Cardiac muscle cell (in vitro differentiated cells and primary cell): ENCODE measurements at regions not wholly inside any gene's neighbourhood (a gene's known extent, or its start where the extent isn't known, plus 50 kb on each side); places are given as distances from the start of the nearest gene placed in this dataset.

Experiments
- DNase-seq, 2 donors: peaks; one replicate each; pipeline versions ENCODE4 v3.0.0 to v3.0.0-alpha.2; 2010 to 2017; ENCODE audit warnings: low read depth in 1 of 2, low spot score in 1 of 2
- H3K27ac ChIP-seq: fragments of 200-600 bp; sonication (generic); 2 replicates; pipeline ENCODE4 v1.5.1; 2016
- H3K27me3 ChIP-seq: fragments of 200-600 bp; sonication (generic); 2 replicates; pipeline ENCODE4 v1.6.0; 2016; ENCODE audit warnings: control low read depth
- H3K36me3 ChIP-seq: fragments of 200-600 bp; sonication (generic); 2 replicates; pipeline ENCODE4 v1.5.1; 2016; ENCODE audit warnings: control low read depth
- H3K4me1 ChIP-seq: fragments of 200-600 bp; sonication (generic); 2 replicates; pipeline ENCODE4 v1.8.1; 2017; ENCODE audit warnings: low read depth, mild to moderate bottlenecking, mixed run types
- H3K4me3 ChIP-seq: fragments of 200-600 bp; sonication (generic); 2 replicates; pipeline ENCODE4 v1.5.1; 2016; ENCODE audit warnings: mild to moderate bottlenecking
- H3K9me3 ChIP-seq: fragments of 200-600 bp; sonication (generic); 2 replicates; pipeline ENCODE4 v1.5.1; 2017; ENCODE audit warnings: low read depth, mild to moderate bottlenecking, control low read depth
- TF ChIP-seq, protein P1 (sequence below): IDR thresholded peaks from 2 replicates; pipeline ENCODE4 v1.5.1; 2012; ENCODE audit warnings: low read depth, mild to moderate bottlenecking, low read length

DNA sequence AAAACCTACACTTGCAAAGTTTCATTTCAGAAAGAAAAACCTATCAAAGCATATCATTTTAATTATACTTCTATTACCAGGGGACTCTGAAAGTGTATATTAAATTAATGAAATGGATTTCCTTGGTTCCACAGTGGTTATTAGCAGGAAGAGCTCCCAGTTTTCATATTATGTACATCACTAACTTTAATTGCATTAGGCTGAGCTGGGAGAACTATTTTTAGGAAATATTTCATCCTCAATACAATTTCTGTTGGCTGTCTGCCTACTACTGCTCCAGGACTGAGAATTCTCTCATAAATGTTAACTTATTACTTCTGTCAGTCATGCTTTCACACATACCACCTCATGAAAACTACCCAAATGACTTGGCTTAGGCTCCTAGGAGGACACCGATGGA lies 301.4 kb downstream of the CMPK2 start:
- no peaks in the 10 kb centered on the region for H3K36me3 ChIP-seq
- H3K27ac ChIP-seq, result no peak overlapping the region
- TF ChIP-seq, protein P1, sequence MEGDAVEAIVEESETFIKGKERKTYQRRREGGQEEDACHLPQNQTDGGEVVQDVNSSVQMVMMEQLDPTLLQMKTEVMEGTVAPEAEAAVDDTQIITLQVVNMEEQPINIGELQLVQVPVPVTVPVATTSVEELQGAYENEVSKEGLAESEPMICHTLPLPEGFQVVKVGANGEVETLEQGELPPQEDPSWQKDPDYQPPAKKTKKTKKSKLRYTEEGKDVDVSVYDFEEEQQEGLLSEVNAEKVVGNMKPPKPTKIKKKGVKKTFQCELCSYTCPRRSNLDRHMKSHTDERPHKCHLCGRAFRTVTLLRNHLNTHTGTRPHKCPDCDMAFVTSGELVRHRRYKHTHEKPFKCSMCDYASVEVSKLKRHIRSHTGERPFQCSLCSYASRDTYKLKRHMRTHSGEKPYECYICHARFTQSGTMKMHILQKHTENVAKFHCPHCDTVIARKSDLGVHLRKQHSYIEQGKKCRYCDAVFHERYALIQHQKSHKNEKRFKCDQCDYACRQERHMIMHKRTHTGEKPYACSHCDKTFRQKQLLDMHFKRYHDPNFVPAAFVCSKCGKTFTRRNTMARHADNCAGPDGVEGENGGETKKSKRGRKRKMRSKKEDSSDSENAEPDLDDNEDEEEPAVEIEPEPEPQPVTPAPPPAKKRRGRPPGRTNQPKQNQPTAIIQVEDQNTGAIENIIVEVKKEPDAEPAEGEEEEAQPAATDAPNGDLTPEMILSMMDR, result no peak
- no peak for DNase-seq
- H3K4me1 ChIP-seq, result no peaks in the 10 kb centered on the region
- no peak overlapping the region for H3K4me3 ChIP-seq
- H3K9me3 ChIP-seq, result no peaks in the 10 kb centered on the region
- no peaks in the 10 kb centered on the region for H3K27me3 ChIP-seq

DNA sequence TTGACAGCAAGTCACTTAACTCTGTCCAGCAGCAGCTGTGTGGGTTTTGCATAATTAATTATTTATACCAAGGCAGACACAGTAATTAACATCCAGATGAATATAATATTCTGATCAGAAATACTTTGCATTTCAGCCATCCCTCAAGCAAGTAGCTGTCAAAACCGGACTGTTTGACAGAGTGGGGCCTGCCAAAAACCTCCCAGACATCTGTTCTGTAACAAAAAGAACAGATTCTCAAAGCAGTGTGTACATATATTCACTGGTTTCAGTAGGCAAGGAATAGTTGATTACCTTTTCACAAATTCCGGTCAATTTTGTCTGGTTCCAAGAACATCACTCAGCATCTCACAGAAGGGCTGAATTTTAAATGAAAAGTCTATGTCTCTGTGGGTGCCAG lies 291.6 kb downstream of the CMPK2 start:
- Histone ChIP-seq H3K4me1 (no peaks in the 10 kb centered on the region), H3K9me3 (no peaks in the 10 kb centered on the region), H3K27me3 (no peaks in the 10 kb centered on the region), H3K27ac (no peak overlapping the region), H3K36me3 (no peaks in the 10 kb centered on the region), H3K4me3 (no peak overlapping the region)
- DNase-seq, result no peak
- TF ChIP-seq, protein P1, result no peak

DNA sequence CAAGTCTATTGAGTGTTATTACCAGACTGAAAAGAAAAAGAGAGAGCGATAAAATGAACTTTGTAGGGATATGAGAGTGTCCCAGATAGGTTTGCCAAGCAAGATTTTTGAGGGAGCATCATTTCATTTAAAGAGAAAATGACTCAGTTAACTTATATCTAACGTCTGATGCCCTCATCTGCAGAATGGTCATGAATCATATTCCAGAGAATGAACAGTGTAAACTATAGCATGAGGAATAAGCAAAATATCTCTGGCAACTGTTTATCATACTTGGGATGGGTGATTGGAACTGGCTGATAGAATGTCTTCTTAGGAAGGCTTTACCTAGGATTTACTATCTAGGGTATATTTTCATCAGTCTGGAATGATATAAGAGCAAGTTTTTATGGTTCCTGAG lies 289.4 kb downstream of the CMPK2 start:
- H3K4me3 ChIP-seq, result no peak overlapping the region
- no peaks in the 10 kb centered on the region for H3K9me3 ChIP-seq
- H3K27ac ChIP-seq, result no peak overlapping the region
- TF ChIP-seq, protein P1, result no peak
- H3K4me1 ChIP-seq, result no peaks in the 10 kb centered on the region
- no peak for DNase-seq
- no peaks in the 10 kb centered on the region for H3K27me3 ChIP-seq
- no peaks in the 10 kb centered on the region for H3K36me3 ChIP-seq

GRCh38 chr2:6577960-6578359 lies 287.7 kb downstream of the CMPK2 start:
- H3K27ac ChIP-seq, result no peak overlapping the region

DNA sequence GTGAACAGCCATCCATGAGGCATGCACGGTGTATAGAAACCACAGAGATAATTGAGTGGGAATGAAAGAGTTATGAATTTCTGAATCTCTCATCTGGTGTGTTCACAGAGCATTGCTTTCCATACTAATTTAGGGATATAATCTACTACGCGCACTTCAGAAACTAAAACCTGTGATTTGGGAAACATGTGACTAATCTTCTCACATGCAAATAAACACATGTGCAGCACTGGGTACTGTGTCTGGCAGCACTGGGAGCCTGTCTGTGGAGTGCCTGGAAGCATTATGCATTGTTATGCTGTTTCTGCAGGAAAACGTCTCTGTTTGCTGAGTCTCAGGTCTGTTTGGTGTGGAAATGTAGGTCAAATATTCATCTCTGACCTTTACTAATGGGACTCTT lies 287.3 kb downstream of the CMPK2 start:
- H3K9me3 ChIP-seq, result no peaks in the 10 kb centered on the region
- no peaks in the 10 kb centered on the region for H3K4me1 ChIP-seq
- H3K27ac ChIP-seq, result no peak overlapping the region
- no peak for DNase-seq
- H3K27me3 ChIP-seq, result no peaks in the 10 kb centered on the region
- no peak overlapping the region for H3K4me3 ChIP-seq
- TF ChIP-seq, protein P1, result no peak
- H3K36me3 ChIP-seq, result no peaks in the 10 kb centered on the region

More at GRCh38 chr2:6577960-6578359, 287.7 kb downstream of the CMPK2 start:
- H3K36me3 ChIP-seq, result no peaks in the 10 kb centered on the region
- H3K27me3 ChIP-seq, result no peaks in the 10 kb centered on the region
- no peaks in the 10 kb centered on the region for H3K4me1 ChIP-seq
- no peaks in the 10 kb centered on the region for H3K9me3 ChIP-seq
- TF ChIP-seq, protein P1, result no peak
- no peak overlapping the region for H3K4me3 ChIP-seq
- no peak for DNase-seq

DNA sequence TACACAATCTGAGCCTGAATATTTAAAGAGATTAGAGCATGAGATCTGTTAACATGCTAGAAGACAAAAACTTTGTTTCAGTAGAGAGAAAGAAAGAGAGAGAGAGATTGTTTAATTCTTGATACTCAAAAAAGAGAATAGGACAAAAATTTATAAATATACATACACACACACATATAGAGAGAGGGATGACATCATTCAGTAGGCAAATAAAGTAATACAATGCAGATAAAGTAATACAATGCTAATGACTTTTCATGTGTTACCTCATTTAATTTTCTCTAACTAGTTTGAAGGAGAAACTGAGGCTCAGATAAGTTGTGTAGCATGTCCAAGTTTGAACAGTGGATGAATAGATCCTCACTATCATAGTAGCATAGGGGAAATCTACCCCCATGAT lies 286.4 kb downstream of the CMPK2 start:
- Histone ChIP-seq H3K27ac (no peak overlapping the region), H3K27me3 (no peaks in the 10 kb centered on the region), H3K9me3 (no peaks in the 10 kb centered on the region), H3K36me3 (no peaks in the 10 kb centered on the region), H3K4me3 (no peak overlapping the region), H3K4me1 (no peaks in the 10 kb centered on the region)
- TF ChIP-seq, protein P1, result no peak
- no peak for DNase-seq
